ENCODE measurements at regions not wholly inside any gene's neighbourhood (a gene's known extent, or its start where the extent isn't known, plus 50 kb on each side); places are given as distances from the start of the nearest gene placed in this dataset.
"Not testable (repeated sequence)": the region's sequence is repeated elsewhere in the genome, so short reads cannot be mapped to it uniquely, and the experiment has no call there.

GRCh38 chr1:71345491-71345890 lies 264.7 kb upstream of the ZRANB2 start:
- no peak for DNase-seq (ENCODE audit: low read depth in 2 of 2)

DNA sequence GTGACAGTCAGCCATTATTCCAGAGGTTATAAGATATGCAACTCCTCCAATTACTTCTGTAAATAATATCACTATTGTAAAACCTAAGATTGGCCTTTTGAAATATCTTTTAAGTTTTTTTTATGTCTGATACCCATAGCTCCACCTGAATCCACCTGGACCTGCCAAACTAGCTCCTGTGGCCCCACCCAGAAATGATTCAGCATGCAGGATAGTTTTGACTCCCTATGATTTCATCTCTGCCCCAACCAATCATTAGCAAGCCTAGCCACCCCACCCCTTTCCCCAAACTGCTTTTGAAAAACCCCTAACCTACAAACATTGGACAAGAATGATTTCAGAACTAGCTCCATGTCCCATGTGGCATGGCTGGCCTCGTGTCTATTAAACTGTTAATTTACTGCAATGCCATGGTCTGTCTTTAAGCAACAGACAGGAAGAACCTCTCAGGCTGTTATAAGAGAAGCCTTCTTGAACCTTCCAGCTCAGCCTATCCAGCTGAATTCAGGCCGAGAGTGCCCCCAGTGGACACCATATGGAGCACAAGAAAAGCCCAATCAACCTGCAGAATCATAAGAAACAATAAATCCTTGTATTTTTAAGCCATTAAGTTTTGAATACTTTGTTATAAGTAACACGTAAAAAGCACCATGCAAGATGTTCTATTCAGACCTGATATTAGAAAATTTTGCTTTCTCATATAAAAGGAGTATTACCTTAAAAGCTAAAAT lies 263.0 kb upstream of the ZRANB2 start:
- DNase-seq (ENCODE audit: low read depth in 2 of 2) = no peak

- no peak for DNase-seq (ENCODE audit: low read depth in 2 of 2)
Measured at GRCh38 chr1:71339238-71339637, 258.4 kb upstream of the ZRANB2 start.

GRCh38 chr1:71330991-71331390 lies 250.2 kb upstream of the ZRANB2 start:
- no peak for DNase-seq (ENCODE audit: low read depth in 2 of 2)

- DNase-seq (ENCODE audit: low read depth in 2 of 2) = no peak
Measured at GRCh38 chr1:71324671-71325267, 243.9 kb upstream of the ZRANB2 start.

DNA sequence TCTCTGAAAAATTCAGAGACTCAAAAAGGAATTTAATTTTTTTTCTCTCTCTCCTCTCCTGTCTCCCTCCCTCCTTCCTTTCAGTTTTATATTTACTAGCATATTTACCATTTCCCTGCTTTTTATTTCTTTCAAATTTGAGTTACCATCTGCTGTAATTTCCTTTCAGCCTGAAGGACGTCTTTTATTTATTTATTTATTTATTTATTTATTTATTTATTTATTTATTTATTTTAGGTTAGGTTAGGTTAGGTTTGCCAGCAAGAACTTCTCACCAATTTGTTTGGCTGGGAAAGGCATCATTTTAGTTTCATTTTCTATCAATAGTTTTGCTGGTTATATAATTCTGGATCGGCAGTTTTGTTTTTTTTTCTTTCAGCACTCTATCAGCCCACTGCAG lies 231.7 kb upstream of the ZRANB2 start:
- DNase-seq (ENCODE audit: low read depth in 2 of 2) = no peak

DNA sequence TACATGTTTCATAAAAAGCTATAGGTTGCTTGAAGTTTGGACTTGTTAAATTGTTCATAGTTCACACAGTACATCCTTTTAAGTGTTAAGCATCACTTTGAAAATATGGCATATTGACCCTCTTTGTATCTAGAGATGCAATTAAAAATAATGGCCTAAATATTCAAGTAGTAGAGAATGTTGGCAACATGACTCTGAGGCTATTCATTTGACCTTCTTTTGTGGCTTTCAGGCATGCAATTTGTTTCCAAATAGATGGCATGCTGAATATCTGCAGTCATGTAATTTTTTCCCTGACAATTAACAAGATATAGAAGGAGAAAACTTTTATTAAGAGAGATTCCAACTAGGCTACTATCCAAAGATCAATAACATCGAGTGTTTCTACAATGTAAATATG lies 230.5 kb upstream of the ZRANB2 start:
- DNase-seq (ENCODE audit: low read depth in 2 of 2) = no peak

DNA sequence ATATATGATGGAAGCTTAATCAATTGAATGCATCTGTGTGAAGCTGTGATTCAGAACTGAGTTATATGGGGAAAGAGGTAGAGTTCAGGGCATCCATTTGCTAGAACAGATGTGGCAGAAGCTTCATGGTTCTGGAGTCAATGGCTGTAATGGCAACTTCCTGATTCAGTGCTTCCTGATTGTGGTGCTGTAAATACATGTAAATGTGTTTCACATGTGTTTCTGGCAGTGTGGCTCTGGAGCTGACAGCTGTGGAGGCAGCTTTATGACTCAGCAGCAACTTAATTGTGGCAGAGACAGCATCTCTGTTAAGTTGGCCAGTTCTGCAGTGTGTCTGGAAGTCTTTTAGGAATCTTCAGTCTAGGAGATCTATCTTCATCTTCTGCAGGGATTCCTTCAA lies 226.6 kb upstream of the ZRANB2 start:
- DNase-seq (ENCODE audit: low read depth in 2 of 2) = peak; percentile 81

DNA sequence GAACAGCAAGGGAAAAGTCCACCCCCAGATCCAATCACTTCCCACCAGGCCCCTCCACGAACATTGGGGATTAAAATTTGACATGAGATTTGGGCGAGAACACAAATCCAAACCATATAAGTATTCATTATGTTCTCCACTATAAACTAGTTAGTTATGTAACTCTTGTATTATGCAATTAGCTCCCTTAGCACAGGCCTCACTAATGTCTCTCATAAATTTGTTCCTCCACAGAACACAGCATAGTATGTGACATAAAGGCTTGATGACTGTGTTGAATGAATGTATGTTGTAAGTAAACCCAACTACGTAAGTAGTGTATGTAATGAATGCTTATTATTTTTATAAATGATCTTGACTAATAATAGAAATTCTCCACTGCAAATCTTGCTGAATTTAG lies 223.3 kb upstream of the ZRANB2 start:
- DNase-seq (ENCODE audit: low read depth in 2 of 2) = no peak

GRCh38 chr1:71303617-71304041 lies 222.8 kb upstream of the ZRANB2 start:
- DNase-seq (ENCODE audit: low read depth in 2 of 2) = no peak

- DNase-seq (ENCODE audit: low read depth in 2 of 2) = no peak
Measured at GRCh38 chr1:71298633-71299032, 217.8 kb upstream of the ZRANB2 start.

- DNase-seq (ENCODE audit: low read depth in 2 of 2) = peak in 1 of 2 experiments; percentile 17
Measured at GRCh38 chr1:71296551-71297134, 215.8 kb upstream of the ZRANB2 start.

DNA sequence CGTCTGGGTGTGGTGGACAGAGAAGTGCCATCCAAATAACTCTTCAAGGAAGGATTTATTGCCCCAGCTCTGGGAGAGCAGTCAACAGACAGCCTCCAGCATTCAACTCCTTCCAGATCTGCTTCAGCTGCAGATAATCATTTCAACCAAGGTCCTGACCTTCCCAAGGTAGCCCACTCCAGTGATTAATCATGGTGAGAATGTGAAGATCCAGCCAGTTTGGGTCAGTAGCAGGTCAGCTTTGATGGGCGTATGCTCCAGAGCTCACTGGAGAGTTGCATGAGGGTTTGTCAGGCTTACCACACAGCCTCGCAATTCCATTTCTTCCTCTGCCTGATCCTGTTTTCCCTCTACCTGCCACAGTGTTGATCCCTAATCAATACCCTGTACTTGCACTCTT lies 214.5 kb upstream of the ZRANB2 start:
- DNase-seq (ENCODE audit: low read depth in 2 of 2) = no peak

DNA sequence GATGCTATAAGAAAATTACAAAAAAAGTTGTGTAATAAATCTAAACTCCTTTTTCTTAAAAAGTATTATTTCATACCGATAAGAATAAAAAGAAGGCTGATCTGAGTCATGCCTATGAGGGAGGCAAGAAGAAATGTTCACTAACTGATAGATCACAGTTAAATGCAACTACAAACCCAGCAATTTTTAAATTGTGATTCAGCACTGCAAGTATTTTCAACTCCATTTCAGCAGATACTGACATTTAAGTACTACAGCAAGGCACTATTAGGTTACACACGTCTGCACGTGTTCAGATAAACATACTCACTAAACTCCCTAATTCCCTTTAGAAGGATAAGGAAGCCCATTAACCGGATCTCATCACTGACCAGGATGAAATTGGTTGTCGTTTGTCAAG lies 213.3 kb upstream of the ZRANB2 start:
- DNase-seq (ENCODE audit: low read depth in 2 of 2) = no peak

DNA sequence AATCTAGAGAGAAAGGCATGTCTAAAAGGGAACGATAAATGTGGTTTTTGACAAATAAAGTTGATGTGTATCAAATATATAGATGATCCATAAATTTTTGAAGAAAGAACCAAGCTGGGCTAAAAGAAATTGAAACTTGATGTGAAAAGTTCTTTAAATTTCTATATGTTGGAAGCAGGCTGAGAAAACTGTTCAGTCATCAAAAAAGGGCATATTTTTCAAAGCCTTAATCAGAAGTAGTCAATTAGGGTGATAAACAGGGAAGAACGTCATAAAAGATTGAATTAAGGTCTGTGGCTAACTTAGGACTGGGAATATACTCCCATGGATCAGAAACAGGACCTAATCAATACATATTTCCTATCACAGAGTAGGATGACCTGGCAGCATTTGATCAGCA lies 211.4 kb upstream of the ZRANB2 start:
- DNase-seq (ENCODE audit: low read depth in 2 of 2) = no peak

DNA sequence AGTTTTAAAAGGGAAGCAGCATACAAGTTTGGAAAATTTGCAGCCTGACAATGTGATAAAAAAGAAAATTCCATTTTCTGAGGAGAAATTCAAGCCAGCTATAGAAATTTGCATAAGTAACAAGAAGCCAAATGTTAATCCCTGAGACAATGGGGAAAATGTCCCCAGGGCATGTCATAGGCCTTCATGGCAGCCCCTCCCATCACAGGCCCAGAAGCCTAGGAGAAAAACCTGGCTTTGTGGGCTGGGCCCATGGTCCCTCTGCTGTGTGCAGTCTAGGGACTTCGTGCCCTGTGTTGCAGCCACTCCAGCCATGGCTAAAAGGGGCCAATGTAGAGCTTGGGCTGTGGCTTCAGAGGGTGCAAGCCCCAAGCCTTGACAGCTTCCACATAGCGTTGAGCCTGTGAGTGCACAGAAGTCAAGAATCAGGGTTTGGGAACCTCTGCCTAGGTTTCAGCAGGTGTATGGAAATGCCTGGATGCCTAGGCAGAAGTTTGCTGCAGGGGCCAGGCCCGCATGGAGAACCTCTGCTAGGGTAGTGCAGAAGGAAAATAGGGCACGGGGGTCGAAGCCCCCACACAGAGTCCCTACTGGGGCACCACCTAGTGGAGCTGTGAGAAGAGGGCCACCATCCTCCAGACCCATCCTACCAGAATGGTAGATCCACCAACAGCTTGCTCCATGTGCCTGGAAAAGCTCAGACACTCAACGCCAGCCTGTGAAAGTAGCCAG lies 209.8 kb upstream of the ZRANB2 start:
- DNase-seq (ENCODE audit: low read depth in 2 of 2) = not testable (repeated sequence)

DNA sequence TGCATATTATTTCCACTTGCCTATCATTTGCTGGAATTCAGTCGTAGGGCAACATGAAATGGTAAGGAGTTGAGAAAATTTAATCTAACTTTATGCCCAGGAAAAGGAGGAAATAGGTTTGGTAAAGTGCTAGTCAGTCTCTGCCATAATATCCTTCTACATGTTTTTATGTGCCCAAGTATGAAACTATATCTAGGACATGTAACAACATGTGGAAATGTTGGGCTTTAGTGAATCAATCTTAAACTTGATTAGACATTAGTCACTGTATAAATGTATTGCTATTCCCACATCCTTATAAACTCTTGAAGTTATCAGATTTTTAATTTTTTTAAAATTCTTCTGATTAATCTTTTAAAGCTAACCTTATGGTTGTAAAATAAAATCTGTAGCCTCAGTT lies 204.7 kb upstream of the ZRANB2 start:
- no peak for DNase-seq (ENCODE audit: low read depth in 2 of 2)

DNA sequence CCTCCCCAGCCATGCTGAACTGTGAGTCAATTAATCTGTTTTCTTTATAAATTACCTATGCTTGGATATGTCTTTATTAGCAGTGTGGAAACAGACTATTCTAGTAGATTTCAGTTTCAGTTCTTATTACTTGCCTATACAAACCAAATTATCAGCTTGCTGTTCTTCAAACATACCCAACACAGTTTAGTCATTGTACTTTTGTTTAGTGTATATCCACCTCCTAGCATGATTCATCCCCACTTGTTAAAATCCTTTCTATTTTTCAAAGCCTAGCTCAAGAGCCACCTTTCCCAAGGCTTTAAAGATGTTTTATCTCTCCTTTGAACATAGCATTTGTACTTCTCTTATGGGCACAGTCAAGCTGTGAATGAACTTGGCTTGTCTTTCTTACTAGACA lies 195.6 kb upstream of the ZRANB2 start:
- DNase-seq (ENCODE audit: low read depth in 2 of 2) = no peak

GRCh38 chr1:71273334-71273733 lies 192.5 kb upstream of the ZRANB2 start:
- DNase-seq (ENCODE audit: low read depth in 2 of 2) = peak; percentile 70 to 73

DNA sequence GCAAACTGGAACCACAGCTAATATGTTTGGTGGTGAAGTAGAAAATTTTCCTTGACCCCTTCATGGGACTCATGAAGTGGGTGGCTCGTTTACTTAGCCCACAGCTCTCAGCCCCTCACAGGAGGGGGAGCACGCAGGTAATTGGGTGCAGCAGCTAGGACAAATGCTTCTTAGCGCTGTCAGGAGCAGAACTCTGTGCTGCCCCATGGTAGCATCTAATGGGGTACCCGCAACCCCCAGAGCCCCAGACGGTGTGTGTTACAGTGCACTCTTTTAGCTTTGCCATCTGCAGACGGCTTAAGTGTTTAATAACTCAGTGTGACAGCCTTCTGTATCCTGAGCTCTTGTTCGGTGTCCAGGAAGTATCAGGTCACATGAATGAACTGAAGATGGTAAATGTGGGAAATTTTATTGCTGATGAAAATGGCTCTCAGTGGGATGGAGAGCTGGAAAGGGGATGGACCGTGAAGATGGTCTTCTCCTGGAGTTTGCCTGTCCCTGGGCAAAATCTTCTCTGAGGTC lies 189.6 kb upstream of the ZRANB2 start:
- DNase-seq (ENCODE audit: low read depth in 2 of 2) = no peak

GRCh38 chr1:71269818-71270217 lies 189.0 kb upstream of the ZRANB2 start:
- DNase-seq (ENCODE audit: low read depth in 2 of 2) = no peak

GRCh38 chr1:71269179-71269578 lies 188.3 kb upstream of the ZRANB2 start:
- no peak for DNase-seq (ENCODE audit: low read depth in 2 of 2)

Data from fibroblast of skin of left biceps (primary cell).